Activated CD4-positive, alpha-beta T cell treated with anti-CD3 and anti-CD28 coated beads, Interleukin-2, amount 10 ng/mL, durations not matched to agents 24 days and 14 days (primary cell): ENCODE measurements at regions not wholly inside any gene's neighbourhood (a gene's known extent, or its start where the extent isn't known, plus 50 kb on each side); places are given as distances from the start of the nearest gene placed in this dataset.

ENCODE experiments used
- DNase-seq: peaks from one replicate; pipeline ENCODE4 v3.0.0; 2022
- H3K27ac Mint-ChIP-seq: one replicate; pipeline ENCODE4 v1.8.0; 2022; ENCODE audit warnings: mild to moderate bottlenecking, mixed read lengths
- H3K27me3 Mint-ChIP-seq: one replicate; pipeline ENCODE4 v1.8.0; 2022; ENCODE audit warnings: mixed read lengths
- H3K36me3 Mint-ChIP-seq: one replicate; pipeline ENCODE4 v1.8.0; 2022; ENCODE audit warnings: low read depth, mild to moderate bottlenecking, mixed read lengths
- H3K4me1 Mint-ChIP-seq: one replicate; pipeline ENCODE4 v1.8.0; 2021; ENCODE audit warnings: mixed read lengths
- H3K4me3 Mint-ChIP-seq: one replicate; pipeline ENCODE4 v1.8.0; 2022; ENCODE audit warnings: mild to moderate bottlenecking, moderate library complexity, mixed read lengths
- H3K9me3 Mint-ChIP-seq: one replicate; pipeline ENCODE4 v1.8.0; 2021; ENCODE audit warnings: mixed read lengths
- intact Hi-C: fragments of 100-400 bp; cut with micrococcal nuclease; formaldehyde crosslinking; loops from one replicate; pipeline ENCODE4 v1.15.1; 2023

GRCh38 chr5:97547430-97547829 is 364.4 kb upstream of the RIOK2 start:
- no peak for DNase-seq
- peaks cover 20% of the 10 kb centered on the region for H3K4me1 Mint-ChIP-seq
- no peaks in the 10 kb centered on the region for H3K36me3 Mint-ChIP-seq
- H3K27me3 Mint-ChIP-seq: no peaks in the 10 kb centered on the region
- intact Hi-C loops: no loop called here
- peaks cover 10% of the 10 kb centered on the region for H3K9me3 Mint-ChIP-seq
- H3K27ac Mint-ChIP-seq: no peak overlapping the region
- no peak overlapping the region for H3K4me3 Mint-ChIP-seq

- Mint-ChIP-seq H3K27ac (peak overlapping the region; percentile 21), H3K4me1 (peaks cover 20% of the 10 kb centered on the region), H3K36me3 (no peaks in the 10 kb centered on the region), H3K4me3 (no peak overlapping the region), H3K27me3 (no peaks in the 10 kb centered on the region), H3K9me3 (peaks cover 10% of the 10 kb centered on the region)
- intact Hi-C loops: no loop called here
- DNase-seq: no peak
Measured at GRCh38 chr5:97547999-97548738, 365.1 kb upstream of the RIOK2 start.

- Mint-ChIP-seq H3K4me1 (peaks cover 20% of the 10 kb centered on the region), H3K4me3 (no peak overlapping the region), H3K9me3 (peaks cover 10% of the 10 kb centered on the region), H3K36me3 (no peaks in the 10 kb centered on the region), H3K27ac (peak overlapping the region; percentile 21), H3K27me3 (no peaks in the 10 kb centered on the region)
- DNase-seq: no peak
- intact Hi-C loops: no loop called here
Measured at GRCh38 chr5:97548739-97549080, 365.7 kb upstream of the RIOK2 start.

- Mint-ChIP-seq H3K36me3 (no peaks in the 10 kb centered on the region), H3K27me3 (no peaks in the 10 kb centered on the region), H3K4me3 (no peak overlapping the region), H3K4me1 (peaks cover 19% of the 10 kb centered on the region), H3K27ac (no peak overlapping the region), H3K9me3 (peaks cover 10% of the 10 kb centered on the region)
- intact Hi-C loops: no loop called here
- DNase-seq: no peak
Measured at GRCh38 chr5:97549496-97549895, 366.4 kb upstream of the RIOK2 start.

GRCh38 chr5:97550164-97550563 is 367.1 kb upstream of the RIOK2 start:
- no peak for DNase-seq
- Mint-ChIP-seq H3K27ac (no peak overlapping the region), H3K4me3 (no peak overlapping the region), H3K27me3 (no peaks in the 10 kb centered on the region), H3K4me1 (peaks cover 16% of the 10 kb centered on the region), H3K9me3 (peaks cover 10% of the 10 kb centered on the region), H3K36me3 (no peaks in the 10 kb centered on the region)
- intact Hi-C loops: no loop called here

- H3K9me3 Mint-ChIP-seq: peaks cover 12% of the 10 kb centered on the region
- intact Hi-C loops: no loop called here
- H3K4me3 Mint-ChIP-seq: no peak overlapping the region
- H3K4me1 Mint-ChIP-seq: peaks cover 16% of the 10 kb centered on the region
- DNase-seq: no peak
- H3K27me3 Mint-ChIP-seq: no peaks in the 10 kb centered on the region
- H3K36me3 Mint-ChIP-seq: no peaks in the 10 kb centered on the region
- no peak overlapping the region for H3K27ac Mint-ChIP-seq
Measured at GRCh38 chr5:97550818-97551217, 367.8 kb upstream of the RIOK2 start.

- intact Hi-C loops: no loop called here
- Mint-ChIP-seq H3K9me3 (peaks cover 7% of the 10 kb centered on the region), H3K4me3 (no peak overlapping the region), H3K36me3 (no peaks in the 10 kb centered on the region), H3K4me1 (peaks cover 6% of the 10 kb centered on the region), H3K27me3 (no peaks in the 10 kb centered on the region), H3K27ac (no peak overlapping the region)
- no peak for DNase-seq
Measured at GRCh38 chr5:97553604-97554452, 370.8 kb upstream of the RIOK2 start.

GRCh38 chr5:97554977-97555643 is 372.1 kb upstream of the RIOK2 start:
- Mint-ChIP-seq H3K4me3 (no peak overlapping the region), H3K27ac (no peak overlapping the region), H3K27me3 (no peaks in the 10 kb centered on the region), H3K4me1 (peaks cover under 1% of the 10 kb centered on the region), H3K9me3 (peaks cover 7% of the 10 kb centered on the region), H3K36me3 (no peaks in the 10 kb centered on the region)
- DNase-seq: no peak
- intact Hi-C loops: no loop called here

GRCh38 chr5:97555644-97555981 is 372.6 kb upstream of the RIOK2 start:
- H3K27me3 Mint-ChIP-seq: no peaks in the 10 kb centered on the region
- no peaks in the 10 kb centered on the region for H3K36me3 Mint-ChIP-seq
- no peak for DNase-seq
- no peak overlapping the region for H3K4me3 Mint-ChIP-seq
- H3K9me3 Mint-ChIP-seq: peaks cover 7% of the 10 kb centered on the region
- H3K4me1 Mint-ChIP-seq: no peaks in the 10 kb centered on the region
- intact Hi-C loops: no loop called here
- no peak overlapping the region for H3K27ac Mint-ChIP-seq

GRCh38 chr5:97559827-97560598 is 377.0 kb upstream of the RIOK2 start:
- H3K27me3 Mint-ChIP-seq: no peaks in the 10 kb centered on the region
- no peak for DNase-seq
- H3K27ac Mint-ChIP-seq: no peak overlapping the region
- no peak overlapping the region for H3K4me3 Mint-ChIP-seq
- no peaks in the 10 kb centered on the region for H3K36me3 Mint-ChIP-seq
- intact Hi-C loops: no loop called here
- H3K4me1 Mint-ChIP-seq: no peaks in the 10 kb centered on the region
- H3K9me3 Mint-ChIP-seq: peaks cover 7% of the 10 kb centered on the region

GRCh38 chr5:97560599-97560993 is 377.5 kb upstream of the RIOK2 start:
- Mint-ChIP-seq H3K27me3 (no peaks in the 10 kb centered on the region), H3K9me3 (peaks cover 7% of the 10 kb centered on the region), H3K27ac (no peak overlapping the region), H3K4me1 (no peaks in the 10 kb centered on the region), H3K4me3 (no peak overlapping the region), H3K36me3 (no peaks in the 10 kb centered on the region)
- intact Hi-C loops: no loop called here
- no peak for DNase-seq

GRCh38 chr5:97563050-97563657 is 380.1 kb upstream of the RIOK2 start:
- Mint-ChIP-seq H3K27ac (no peak overlapping the region), H3K9me3 (no peaks in the 10 kb centered on the region), H3K36me3 (no peaks in the 10 kb centered on the region), H3K27me3 (no peaks in the 10 kb centered on the region), H3K4me3 (no peak overlapping the region), H3K4me1 (no peaks in the 10 kb centered on the region)
- no peak for DNase-seq
- intact Hi-C loops: no loop called here

- Mint-ChIP-seq H3K27ac (no peak overlapping the region), H3K36me3 (no peaks in the 10 kb centered on the region), H3K27me3 (no peaks in the 10 kb centered on the region), H3K9me3 (no peaks in the 10 kb centered on the region), H3K4me1 (no peaks in the 10 kb centered on the region), H3K4me3 (no peak overlapping the region)
- intact Hi-C loops: no loop called here
- no peak for DNase-seq
Measured at GRCh38 chr5:97568382-97568781, 385.3 kb upstream of the RIOK2 start.
